Fibroblast of the aortic adventitia (primary cell): ENCODE measurements at regions not wholly inside any gene's neighbourhood (a gene's known extent, or its start where the extent isn't known, plus 50 kb on each side); places are given as distances from the start of the nearest gene placed in this dataset.
A peak's percentile ranks its signal among the peaks of the same experiment; 100 is the strongest.

Experiments
- DNase-seq: peaks from one replicate; pipeline ENCODE4 v3.0.0-alpha.2; 2010; ENCODE audit warnings: low read depth
- H3K4me3 ChIP-seq: 2 replicates; pipeline ENCODE4 v1.5.1; 2011; ENCODE audit warnings: low read depth, mild to moderate bottlenecking, control low read depth, low read length, moderate library complexity
- CTCF ChIP-seq: IDR thresholded peaks from 2 replicates; pipeline ENCODE4 v1.5.1; 2011; ENCODE audit warnings: mild to moderate bottlenecking, low read length, control low read depth, inconsistent platforms; ENCODE audit not compliant: insufficient read depth

GRCh38 chr5:120767178-120767820 is 303.2 kb downstream of the PRR16 start:
- DNase-seq: peak; percentile 84
- no peak for TF ChIP-seq CTCF
- no peak overlapping the region for H3K4me3 ChIP-seq

- peak; percentile 52 for DNase-seq
- TF ChIP-seq CTCF: no peak
- no peak overlapping the region for H3K4me3 ChIP-seq
Measured at GRCh38 chr5:120769312-120769872, 305.3 kb downstream of the PRR16 start.

- no peak for TF ChIP-seq CTCF
- H3K4me3 ChIP-seq: no peak overlapping the region
- no peak for DNase-seq
Measured at GRCh38 chr5:120771202-120771601, 307.1 kb downstream of the PRR16 start.

GRCh38 chr5:120778491-120779484 is 314.7 kb downstream of the PRR16 start:
- no peak overlapping the region for H3K4me3 ChIP-seq
- TF ChIP-seq CTCF: no peak
- DNase-seq: peak; percentile 66

GRCh38 chr5:120779674-120780073 is 315.6 kb downstream of the PRR16 start:
- H3K4me3 ChIP-seq: no peak overlapping the region
- TF ChIP-seq CTCF: no peak
- peak; percentile 54 for DNase-seq

- DNase-seq: no peak
- H3K4me3 ChIP-seq: no peak overlapping the region
- TF ChIP-seq CTCF: no peak
Measured at GRCh38 chr5:120788481-120788880, 324.4 kb downstream of the PRR16 start.
